Astrocyte (in vitro differentiated cells and primary cell): ENCODE measurements at regions not wholly inside any gene's neighbourhood (a gene's known extent, or its start where the extent isn't known, plus 50 kb on each side); places are given as distances from the start of the nearest gene placed in this dataset.

Experiments used
- DNase-seq: peaks from one replicate; pipeline ENCODE4 v3.0.0-alpha.2; 2010; ENCODE audit warnings: low read depth
- FAIRE-seq: peaks from 2 replicates; lab custom pipeline; 2011; peaks lifted over from hg19 to GRCh38; lab: Jason Lieb, UNC
- H2AFZ ChIP-seq: 2 replicates; pipeline ENCODE4 v1.6.0; 2012; ENCODE audit warnings: low read depth, low read length, inconsistent platforms
- H3K27ac ChIP-seq: 2 replicates; pipeline ENCODE4 v1.5.1; 2011; ENCODE audit warnings: low read depth, low read length, inconsistent platforms
- H3K27me3 ChIP-seq: 2 replicates; pipeline ENCODE4 v1.6.0; 2011; ENCODE audit warnings: low read length, inconsistent platforms; ENCODE audit not compliant: insufficient read depth
- H3K36me3 ChIP-seq: 2 replicates; pipeline ENCODE4 v1.5.1; 2011; ENCODE audit warnings: low read length, inconsistent platforms; ENCODE audit not compliant: insufficient read depth
- H3K4me1 ChIP-seq: 2 replicates; pipeline ENCODE4 v1.5.1; 2011; ENCODE audit warnings: low read length, inconsistent platforms; ENCODE audit not compliant: insufficient read depth
- H3K4me2 ChIP-seq: 2 replicates; pipeline ENCODE4 v1.6.0; 2012; ENCODE audit warnings: low read length, inconsistent platforms
- H3K4me3 ChIP-seq: 2 replicates; pipeline ENCODE4 v1.5.1; 2011; ENCODE audit warnings: low read depth, mild to moderate bottlenecking, low read length, inconsistent platforms; ENCODE audit not compliant: insufficient read depth
- H3K79me2 ChIP-seq: 2 replicates; pipeline ENCODE4 v1.6.0; 2012; ENCODE audit warnings: mild to moderate bottlenecking, low read length, inconsistent platforms; ENCODE audit not compliant: insufficient read depth
- H3K9ac ChIP-seq: 2 replicates; pipeline ENCODE4 v1.6.0; 2012; ENCODE audit warnings: mild to moderate bottlenecking, low read length, inconsistent platforms
- H3K9me3 ChIP-seq: 2 replicates; pipeline ENCODE4 v1.5.1; 2012; ENCODE audit warnings: low read depth, mild to moderate bottlenecking, low read length, inconsistent platforms; ENCODE audit not compliant: insufficient read depth
- H4K20me1 ChIP-seq: 2 replicates; pipeline ENCODE4 v1.6.0; 2012; ENCODE audit warnings: low read length, inconsistent platforms; ENCODE audit not compliant: insufficient read depth
- H3K27ac Mint-ChIP-seq: one replicate; pipeline ENCODE4 v1.8.0; 2021; ENCODE audit warnings: mild to moderate bottlenecking, mixed read lengths; ENCODE audit not compliant: unreplicated experiment
- H3K27me3 Mint-ChIP-seq: one replicate; pipeline ENCODE4 v1.8.0; 2021; ENCODE audit warnings: low read depth, mixed read lengths; ENCODE audit not compliant: unreplicated experiment
- H3K36me3 Mint-ChIP-seq: one replicate; pipeline ENCODE4 v1.8.0; 2021; ENCODE audit warnings: low read depth, mixed read lengths; ENCODE audit not compliant: unreplicated experiment
- H3K4me1 Mint-ChIP-seq: one replicate; pipeline ENCODE4 v1.8.0; 2021; ENCODE audit warnings: low read depth, mixed read lengths; ENCODE audit not compliant: unreplicated experiment
- H3K4me3 Mint-ChIP-seq: one replicate; pipeline ENCODE4 v1.8.0; 2021; ENCODE audit warnings: mild to moderate bottlenecking, moderate library complexity, mixed read lengths; ENCODE audit not compliant: unreplicated experiment
- H3K9me3 Mint-ChIP-seq: one replicate; pipeline ENCODE4 v1.8.0; 2021; ENCODE audit warnings: mild to moderate bottlenecking, mixed read lengths; ENCODE audit not compliant: unreplicated experiment
- EZH2 ChIP-seq: IDR thresholded peaks from 2 replicates; pipeline ENCODE4 v1.6.1; 2012; ENCODE audit warnings: mild to moderate bottlenecking, low read length, inconsistent platforms; ENCODE audit not compliant: insufficient read depth
- TF ChIP-seq, protein P1 (sequence below): IDR thresholded peaks from 2 replicates; pipeline ENCODE4 v1.5.1; 2011; ENCODE audit warnings: low read depth, mild to moderate bottlenecking, inconsistent platforms, low read length, moderate library complexity; ENCODE audit not compliant: insufficient read depth

DNA sequence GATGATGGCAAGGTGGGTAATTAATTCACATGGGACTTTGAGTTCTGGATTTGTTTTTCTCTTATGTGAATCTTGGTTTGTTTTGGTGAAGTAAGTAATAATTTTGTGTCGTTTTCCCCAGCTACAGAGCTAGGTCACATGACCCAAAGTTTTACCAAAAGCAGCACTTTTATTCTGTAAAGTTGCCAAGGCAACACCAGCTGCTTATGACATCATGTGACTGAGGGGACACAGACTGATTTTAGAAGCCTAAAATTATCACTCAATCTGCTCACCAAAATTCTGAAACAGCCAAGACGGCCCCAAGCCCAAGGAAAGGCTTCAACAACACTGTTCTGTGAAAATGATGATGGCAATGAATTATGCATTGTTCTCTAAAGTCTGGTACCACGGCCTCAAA lies 63.9 kb downstream of the MEX3B start:
- Mint-ChIP-seq H3K9me3 (peaks cover 9% of the 10 kb centered on the region), H3K27ac (no peak overlapping the region), H3K4me1 (no peaks in the 10 kb centered on the region), H3K4me3 (no peak overlapping the region), H3K27me3 (no peaks in the 10 kb centered on the region), H3K36me3 (no peaks in the 10 kb centered on the region)
- Histone ChIP-seq H3K9me3 (no peaks in the 10 kb centered on the region), H3K79me2 (no peaks in the 10 kb centered on the region), H3K27ac (no peak overlapping the region), H3K4me1 (no peaks in the 10 kb centered on the region), H3K4me3 (no peak overlapping the region), H3K36me3 (no peaks in the 10 kb centered on the region), H3K4me2 (no peak overlapping the region), H2AFZ (no peak overlapping the region), H4K20me1 (no peaks in the 10 kb centered on the region), H3K27me3 (no peaks in the 10 kb centered on the region), H3K9ac (no peak overlapping the region)
- no peak for TF ChIP-seq EZH2
- TF ChIP-seq, protein P1, sequence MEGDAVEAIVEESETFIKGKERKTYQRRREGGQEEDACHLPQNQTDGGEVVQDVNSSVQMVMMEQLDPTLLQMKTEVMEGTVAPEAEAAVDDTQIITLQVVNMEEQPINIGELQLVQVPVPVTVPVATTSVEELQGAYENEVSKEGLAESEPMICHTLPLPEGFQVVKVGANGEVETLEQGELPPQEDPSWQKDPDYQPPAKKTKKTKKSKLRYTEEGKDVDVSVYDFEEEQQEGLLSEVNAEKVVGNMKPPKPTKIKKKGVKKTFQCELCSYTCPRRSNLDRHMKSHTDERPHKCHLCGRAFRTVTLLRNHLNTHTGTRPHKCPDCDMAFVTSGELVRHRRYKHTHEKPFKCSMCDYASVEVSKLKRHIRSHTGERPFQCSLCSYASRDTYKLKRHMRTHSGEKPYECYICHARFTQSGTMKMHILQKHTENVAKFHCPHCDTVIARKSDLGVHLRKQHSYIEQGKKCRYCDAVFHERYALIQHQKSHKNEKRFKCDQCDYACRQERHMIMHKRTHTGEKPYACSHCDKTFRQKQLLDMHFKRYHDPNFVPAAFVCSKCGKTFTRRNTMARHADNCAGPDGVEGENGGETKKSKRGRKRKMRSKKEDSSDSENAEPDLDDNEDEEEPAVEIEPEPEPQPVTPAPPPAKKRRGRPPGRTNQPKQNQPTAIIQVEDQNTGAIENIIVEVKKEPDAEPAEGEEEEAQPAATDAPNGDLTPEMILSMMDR, result no peak
- no peak for FAIRE-seq
- DNase-seq, result no peak

DNA sequence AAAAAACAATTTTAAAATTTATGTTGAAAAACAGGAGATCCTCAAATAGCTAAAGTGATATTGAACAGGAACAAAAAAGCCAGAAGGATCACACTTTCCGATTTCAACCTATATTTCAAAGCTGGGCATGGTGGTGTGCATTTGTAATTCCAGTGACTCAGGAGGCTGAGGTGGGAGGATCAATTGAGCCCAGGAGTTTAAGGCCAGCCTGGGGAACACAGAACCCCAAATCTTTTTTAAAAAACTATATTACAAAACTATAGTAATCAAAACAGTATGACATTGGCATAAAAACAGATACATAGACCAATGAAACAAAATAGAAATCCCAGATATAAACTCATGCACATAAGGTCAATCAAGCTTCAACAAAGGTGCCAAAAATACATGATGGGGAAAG lies 68.4 kb downstream of the MEX3B start:
- no peak overlapping the region for H3K4me3 Mint-ChIP-seq
- H3K9ac ChIP-seq, result no peak overlapping the region
- no peaks in the 10 kb centered on the region for H3K9me3 ChIP-seq
- H2AFZ ChIP-seq, result no peak overlapping the region
- H3K4me2 ChIP-seq, result no peak overlapping the region
- DNase-seq (no peak), FAIRE-seq (no peak)
- TF ChIP-seq, protein P1, result no peak
- no peak for TF ChIP-seq EZH2
- no peaks in the 10 kb centered on the region for H3K4me1 ChIP-seq
- no peaks in the 10 kb centered on the region for H3K79me2 ChIP-seq
- no peaks in the 10 kb centered on the region for H4K20me1 ChIP-seq
- no peak overlapping the region for H3K4me3 ChIP-seq
- H3K36me3 Mint-ChIP-seq, result no peaks in the 10 kb centered on the region
- H3K4me1 Mint-ChIP-seq, result no peaks in the 10 kb centered on the region
- no peak overlapping the region for H3K27ac ChIP-seq
- H3K36me3 ChIP-seq, result no peaks in the 10 kb centered on the region
- H3K27ac Mint-ChIP-seq, result no peak overlapping the region
- no peaks in the 10 kb centered on the region for H3K27me3 Mint-ChIP-seq
- no peaks in the 10 kb centered on the region for H3K27me3 ChIP-seq
- H3K9me3 Mint-ChIP-seq, result peaks cover 9% of the 10 kb centered on the region

DNA sequence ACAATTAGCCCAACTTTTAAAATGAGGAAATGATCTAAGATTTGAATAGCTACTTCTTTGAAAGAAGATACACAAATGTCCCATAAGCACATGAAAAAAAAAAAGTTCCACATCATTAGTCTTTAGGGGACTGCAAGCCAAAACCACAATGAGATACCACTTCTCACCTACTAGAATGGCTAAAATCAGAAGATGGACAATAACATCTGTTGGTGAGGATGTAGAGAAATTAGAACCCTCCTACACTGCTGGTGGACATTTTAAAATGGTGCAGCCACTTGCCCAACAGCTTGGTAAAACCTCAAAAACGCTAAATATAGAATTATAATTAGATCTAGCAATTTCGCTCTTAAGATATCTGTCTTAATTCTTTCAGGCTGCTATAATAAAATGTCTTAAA lies 77.1 kb downstream of the MEX3B start:
- Histone ChIP-seq H3K4me2 (no peak overlapping the region), H3K4me3 (no peak overlapping the region), H3K79me2 (no peaks in the 10 kb centered on the region), H3K36me3 (no peaks in the 10 kb centered on the region), H3K27me3 (no peaks in the 10 kb centered on the region), H2AFZ (no peak overlapping the region), H3K9ac (no peak overlapping the region), H3K4me1 (no peaks in the 10 kb centered on the region), H3K27ac (no peak overlapping the region), H4K20me1 (no peaks in the 10 kb centered on the region), H3K9me3 (no peaks in the 10 kb centered on the region)
- H3K36me3 Mint-ChIP-seq, result no peaks in the 10 kb centered on the region
- no peaks in the 10 kb centered on the region for H3K27me3 Mint-ChIP-seq
- TF ChIP-seq, protein P1, result no peak
- no peak for TF ChIP-seq EZH2
- no peak overlapping the region for H3K4me3 Mint-ChIP-seq
- peaks cover 2% of the 10 kb centered on the region for H3K9me3 Mint-ChIP-seq
- H3K27ac Mint-ChIP-seq, result no peak overlapping the region
- FAIRE-seq, result no peak
- no peaks in the 10 kb centered on the region for H3K4me1 Mint-ChIP-seq
- no peak for DNase-seq
